Ishikawa (cell line): ENCODE measurements at regions not wholly inside any gene's neighbourhood (a gene's known extent, or its start where the extent isn't known, plus 50 kb on each side); places are given as distances from the start of the nearest gene placed in this dataset.

ENCODE experiments used
- CEBPB ChIP-seq: IDR thresholded peaks from 2 replicates; pipeline ENCODE4 v1.6.1; 2012
- CREB1 ChIP-seq: IDR thresholded peaks from 2 replicates; pipeline ENCODE4 v1.6.1; 2012; ENCODE audit warnings: low read depth
- EGR1 ChIP-seq: IDR thresholded peaks from 2 replicates; pipeline ENCODE4 v1.6.1; 2012
- EP300 ChIP-seq: IDR thresholded peaks from 2 replicates; pipeline ENCODE4 v1.6.1; 2012; ENCODE audit warnings: borderline replicate concordance
- FOXM1 ChIP-seq: IDR thresholded peaks from 2 replicates; pipeline ENCODE4 v1.6.1; 2012; ENCODE audit warnings: low read depth, borderline replicate concordance
- MAX ChIP-seq: IDR thresholded peaks from 2 replicates; pipeline ENCODE4 v1.6.1; 2012
- NFIC ChIP-seq: IDR thresholded peaks from 2 replicates; pipeline ENCODE4 v1.6.1; 2012
- RAD21 ChIP-seq: IDR thresholded peaks from 2 replicates; pipeline ENCODE4 v1.6.1; 2012; ENCODE audit warnings: low read depth
- REST ChIP-seq: IDR thresholded peaks from 2 replicates; pipeline ENCODE4 v1.6.1; 2012; ENCODE audit warnings: low read depth, mild to moderate bottlenecking
- TAF1 ChIP-seq: IDR thresholded peaks from 2 replicates; pipeline ENCODE4 v1.6.1; 2012; ENCODE audit warnings: low read depth, mild to moderate bottlenecking
- TCF12 ChIP-seq: IDR thresholded peaks from 2 replicates; pipeline ENCODE4 v1.6.1; 2012; ENCODE audit warnings: low read depth
- TEAD4 ChIP-seq: IDR thresholded peaks from 2 replicates; pipeline ENCODE4 v1.6.1; 2012
- USF1 ChIP-seq: IDR thresholded peaks from 2 replicates; pipeline ENCODE4 v1.6.1; 2012
- YY1 ChIP-seq: IDR thresholded peaks from 2 replicates; pipeline ENCODE4 v1.6.1; 2012; ENCODE audit warnings: low read depth
- ZBTB7A ChIP-seq: IDR thresholded peaks from 2 replicates; pipeline ENCODE4 v1.6.1; 2012; ENCODE audit warnings: low read depth

GRCh38 chr5:77839691-77840090 lies 63.6 kb upstream of the TBCA start:
- TF ChIP-seq TAF1, result no peak
- TF ChIP-seq NFIC, result no peak
- no peak for TF ChIP-seq MAX
- TF ChIP-seq FOXM1, result no peak
- no peak for TF ChIP-seq YY1
- no peak for TF ChIP-seq USF1
- TF ChIP-seq ZBTB7A, result no peak
- no peak for TF ChIP-seq TEAD4
- TF ChIP-seq CREB1, result no peak
- TF ChIP-seq CEBPB, result no peak
- TF ChIP-seq REST, result no peak
- TF ChIP-seq EGR1, result no peak
- TF ChIP-seq RAD21, result no peak
- no peak for TF ChIP-seq EP300
- TF ChIP-seq TCF12, result no peak

GRCh38 chr5:77832938-77833337 lies 56.8 kb upstream of the TBCA start:
- TF ChIP-seq EGR1, result no peak
- TF ChIP-seq CEBPB, result no peak
- TF ChIP-seq YY1, result no peak

- no peak for TF ChIP-seq TEAD4
- no peak for TF ChIP-seq TAF1
- TF ChIP-seq ZBTB7A, result no peak
- TF ChIP-seq REST, result no peak
- no peak for TF ChIP-seq NFIC
- no peak for TF ChIP-seq YY1
- no peak for TF ChIP-seq FOXM1
- TF ChIP-seq CREB1, result no peak
- TF ChIP-seq USF1, result no peak
- TF ChIP-seq RAD21, result no peak
These were observed 56.1 kb upstream of the TBCA start for GRCh38 chr5:77832166-77832770.

- TF ChIP-seq CEBPB, result no peak
- TF ChIP-seq REST, result no peak
- no peak for TF ChIP-seq ZBTB7A
- TF ChIP-seq EP300, result no peak
- no peak for TF ChIP-seq FOXM1
- no peak for TF ChIP-seq RAD21
- no peak for TF ChIP-seq YY1
- no peak for TF ChIP-seq USF1
- no peak for TF ChIP-seq NFIC
- TF ChIP-seq TAF1, result no peak
These were observed 52.3 kb upstream of the TBCA start for GRCh38 chr5:77828445-77828844.
